ENCODE measurements at regions not wholly inside any gene's neighbourhood (a gene's known extent, or its start where the extent isn't known, plus 50 kb on each side); places are given as distances from the start of the nearest gene placed in this dataset.

- Histone ChIP-seq H3K9me2 (ENCODE audit: insufficient read depth, low read length) (no peaks in the 10 kb centered on the region), H3K79me2 (ENCODE audit: insufficient read depth, low read depth, low read length) (no peaks in the 10 kb centered on the region), H3K36me3 (ENCODE audit: insufficient read depth, low read length) (no peaks in the 10 kb centered on the region), H3K4me3 (ENCODE audit: low read depth, low read length, poor library complexity, severe bottlenecking) (no peak overlapping the region), H2AFZ (ENCODE audit: low read length) (no peak overlapping the region), H3K4me2 (ENCODE audit: low read length) (no peak overlapping the region), H3K4me1 (ENCODE audit: insufficient read depth, low read length, poor library complexity, severe bottlenecking) (no peaks in the 10 kb centered on the region), H3K27ac (ENCODE audit: low read depth, low read length, poor library complexity, severe bottlenecking) (no peak overlapping the region), H3K9me3 (ENCODE audit: low read length) (peaks cover 3% of the 10 kb centered on the region; the same call in 1 of the 2 replicates), H4K20me1 (ENCODE audit: insufficient read depth, low read length) (no peaks in the 10 kb centered on the region)
- BruUV-seq (replicated peaks) = no TSS peak
- ChIA-PET POLR2A (no interaction called here), CTCF (ENCODE audit: unreplicated experiment) (no interaction called here)
- intact Hi-C loops (cut with micrococcal nuclease; ENCODE audit: unreplicated experiment) = no loop called here
- TF ChIP-seq CTCF (conservative IDR thresholded peaks at IDR 0.05; ENCODE audit: low read length) = no peak
- no peak for TF ChIP-seq EZH2phosphoT487 (IDR thresholded peaks at IDR 0.05; ENCODE audit: borderline replicate concordance, low read depth, low read length)
- DNase-seq (ENCODE audit: low spot score) = no peak
Observed at GRCh38 chr1:2962541-2962940, 58.7 kb upstream of the ACTRT2 start.

GRCh38 chr1:2962946-2963345, 58.3 kb upstream of the ACTRT2 start:
- Histone ChIP-seq H3K9me2 (ENCODE audit: insufficient read depth, low read length) (no peaks in the 10 kb centered on the region), H3K4me2 (ENCODE audit: low read length) (no peak overlapping the region), H2AFZ (ENCODE audit: low read length) (no peak overlapping the region), H3K9me3 (ENCODE audit: low read length) (no peaks in the 10 kb centered on the region), H3K27ac (ENCODE audit: low read depth, low read length, poor library complexity, severe bottlenecking) (no peak overlapping the region), H3K36me3 (ENCODE audit: insufficient read depth, low read length) (no peaks in the 10 kb centered on the region), H4K20me1 (ENCODE audit: insufficient read depth, low read length) (no peaks in the 10 kb centered on the region), H3K4me1 (ENCODE audit: insufficient read depth, low read length, poor library complexity, severe bottlenecking) (no peaks in the 10 kb centered on the region), H3K79me2 (ENCODE audit: insufficient read depth, low read depth, low read length) (no peaks in the 10 kb centered on the region), H3K4me3 (ENCODE audit: low read depth, low read length, poor library complexity, severe bottlenecking) (no peak overlapping the region)
- intact Hi-C loops (cut with micrococcal nuclease; ENCODE audit: unreplicated experiment) = no loop called here
- TF ChIP-seq EZH2phosphoT487 (IDR thresholded peaks at IDR 0.05; ENCODE audit: borderline replicate concordance, low read depth, low read length) = no peak
- TF ChIP-seq CTCF (conservative IDR thresholded peaks at IDR 0.05; ENCODE audit: low read length) = no peak
- no TSS peak for BruUV-seq (replicated peaks)
- CTCF ChIA-PET (ENCODE audit: unreplicated experiment) = no interaction called here
- POLR2A ChIA-PET = no interaction called here
- DNase-seq (ENCODE audit: low spot score) = no peak

GRCh38 chr1:2965676-2966075, 55.6 kb upstream of the ACTRT2 start:
- no peaks in the 10 kb centered on the region for H4K20me1 ChIP-seq (ENCODE audit: insufficient read depth, low read length)
- H3K4me1 ChIP-seq (ENCODE audit: insufficient read depth, low read length, poor library complexity, severe bottlenecking) = no peaks in the 10 kb centered on the region
- H3K79me2 ChIP-seq (ENCODE audit: insufficient read depth, low read depth, low read length) = no peaks in the 10 kb centered on the region
- H3K9me3 ChIP-seq (ENCODE audit: low read length) = no peaks in the 10 kb centered on the region
- H3K9me2 ChIP-seq (ENCODE audit: insufficient read depth, low read length) = no peaks in the 10 kb centered on the region
- no TSS peak for BruUV-seq (replicated peaks)
- ChIA-PET POLR2A (no interaction called here), CTCF (ENCODE audit: unreplicated experiment) (no interaction called here)
- TF ChIP-seq CTCF (conservative IDR thresholded peaks at IDR 0.05; ENCODE audit: low read length) (no peak), EZH2phosphoT487 (IDR thresholded peaks at IDR 0.05; ENCODE audit: borderline replicate concordance, low read depth, low read length) (no peak)
- no peak for DNase-seq (ENCODE audit: low spot score)
- no peaks in the 10 kb centered on the region for H3K36me3 ChIP-seq (ENCODE audit: insufficient read depth, low read length)
- H2AFZ ChIP-seq (ENCODE audit: low read length) = no peak overlapping the region
- no peak overlapping the region for H3K27ac ChIP-seq (ENCODE audit: low read depth, low read length, poor library complexity, severe bottlenecking)
- intact Hi-C loops (cut with micrococcal nuclease; ENCODE audit: unreplicated experiment) = no loop called here
- no peak overlapping the region for H3K4me2 ChIP-seq (ENCODE audit: low read length)
- no peak overlapping the region for H3K4me3 ChIP-seq (ENCODE audit: low read depth, low read length, poor library complexity, severe bottlenecking)
